K562 (cell line): ENCODE measurements at regions not wholly inside any gene's neighbourhood (a gene's known extent, or its start where the extent isn't known, plus 50 kb on each side); places are given as distances from the start of the nearest gene placed in this dataset.

Source experiments
- EGR1 ChIP-seq: fragments of 450-650 bp; conservative IDR thresholded peaks from 2 replicates; pipeline ENCODE4 v1.6.1; 2017; ENCODE audit warnings: mild to moderate bottlenecking
- EP300 ChIP-seq: IDR thresholded peaks from 2 replicates; pipeline ENCODE4 v1.6.1; 2012; ENCODE audit warnings: low read length, improper control_type of control experiment
- HNRNPUL1 ChIP-seq: fragments of 200-400 bp; formaldehyde crosslinking; IDR thresholded peaks from 2 replicates; pipeline ENCODE4 v1.6.1; 2017; ENCODE audit warnings: low read length
- MED1 ChIP-seq: sonication (generic); formaldehyde crosslinking; IDR thresholded peaks from 2 replicates; pipeline ENCODE4 v1.8.1; 2023; ENCODE audit warnings: missing genetic modification reagents, borderline replicate concordance
- MYNN ChIP-seq, 2 experiments: sonication (generic); formaldehyde crosslinking in 1 of 2; IDR thresholded peaks; 2 replicates each; pipeline versions ENCODE4 v1.5.0 to v1.6.1; 2016 to 2020; ENCODE audit warnings: antibody characterized with exemption in 1 of 2, missing genetic modification reagents in 1 of 2
- NFYB ChIP-seq: IDR thresholded peaks from 2 replicates; pipeline ENCODE4 v1.6.1; 2011; ENCODE audit warnings: mild to moderate bottlenecking, moderate library complexity; ENCODE audit not compliant: insufficient read length; ENCODE audit errors: extremely low read depth
- POU5F1 ChIP-seq: fragments of 150-350 bp; IDR thresholded peaks from 2 replicates; pipeline ENCODE4 v1.6.1; 2014; ENCODE audit warnings: borderline replicate concordance, low read length, low read depth, mild to moderate bottlenecking; ENCODE audit not compliant: partially characterized antibody
- RBM17 ChIP-seq: fragments of 200-400 bp; formaldehyde crosslinking; IDR thresholded peaks from 2 replicates; pipeline ENCODE4 v1.6.1; 2017; ENCODE audit warnings: low read depth, mild to moderate bottlenecking, low read length, borderline replicate concordance
- SIRT6 ChIP-seq: IDR thresholded peaks from one replicate; pipeline ENCODE4 v1.6.1; 2012; ENCODE audit warnings: low read depth, mild to moderate bottlenecking, control low read depth, inconsistent platforms, low read length, moderate library complexity
- SMAD3 ChIP-seq: fragments of 450-650 bp; formaldehyde crosslinking; conservative IDR thresholded peaks from 2 replicates; pipeline ENCODE4 v1.4.0; 2020; ENCODE audit warnings: mild to moderate bottlenecking
- SNIP1 ChIP-seq: fragments of 450-650 bp; IDR thresholded peaks from 2 replicates; pipeline ENCODE4 v1.7.1; 2017; ENCODE audit warnings: low read depth, mild to moderate bottlenecking
- TF ChIP-seq, protein P1 (sequence below), 2 experiments: fragments of 450-650 bp; formaldehyde crosslinking in 1 of 2; IDR thresholded peaks; 2 replicates each; pipeline versions ENCODE4 v1.4.0 to v1.6.1; 2014 to 2020; ENCODE audit warnings: mild to moderate bottlenecking in 2 of 2, borderline replicate concordance in 1 of 2, low read depth in 1 of 2
- TF ChIP-seq, protein P2 (sequence below), 3 experiments: IDR thresholded peaks in 2 of 3; conservative IDR thresholded peaks in 1 of 3; 2 replicates each; pipeline ENCODE4 v1.5.1; 2011 to 2012; ENCODE audit warnings: low read length in 3 of 3, mild to moderate bottlenecking in 3 of 3, control low read depth in 2 of 3, improper control_type of control experiment in 1 of 3, inconsistent platforms in 1 of 3, low read depth in 1 of 3, mixed read lengths in 1 of 3, moderate library complexity in 1 of 3; ENCODE audit not compliant: insufficient read depth in 2 of 3
- TF ChIP-seq, protein P3 (sequence below): fragments of 250-450 bp; sonication (Bioruptor Pico); IDR thresholded peaks from 2 replicates; pipeline ENCODE4 v1.4.0; 2020

DNA sequence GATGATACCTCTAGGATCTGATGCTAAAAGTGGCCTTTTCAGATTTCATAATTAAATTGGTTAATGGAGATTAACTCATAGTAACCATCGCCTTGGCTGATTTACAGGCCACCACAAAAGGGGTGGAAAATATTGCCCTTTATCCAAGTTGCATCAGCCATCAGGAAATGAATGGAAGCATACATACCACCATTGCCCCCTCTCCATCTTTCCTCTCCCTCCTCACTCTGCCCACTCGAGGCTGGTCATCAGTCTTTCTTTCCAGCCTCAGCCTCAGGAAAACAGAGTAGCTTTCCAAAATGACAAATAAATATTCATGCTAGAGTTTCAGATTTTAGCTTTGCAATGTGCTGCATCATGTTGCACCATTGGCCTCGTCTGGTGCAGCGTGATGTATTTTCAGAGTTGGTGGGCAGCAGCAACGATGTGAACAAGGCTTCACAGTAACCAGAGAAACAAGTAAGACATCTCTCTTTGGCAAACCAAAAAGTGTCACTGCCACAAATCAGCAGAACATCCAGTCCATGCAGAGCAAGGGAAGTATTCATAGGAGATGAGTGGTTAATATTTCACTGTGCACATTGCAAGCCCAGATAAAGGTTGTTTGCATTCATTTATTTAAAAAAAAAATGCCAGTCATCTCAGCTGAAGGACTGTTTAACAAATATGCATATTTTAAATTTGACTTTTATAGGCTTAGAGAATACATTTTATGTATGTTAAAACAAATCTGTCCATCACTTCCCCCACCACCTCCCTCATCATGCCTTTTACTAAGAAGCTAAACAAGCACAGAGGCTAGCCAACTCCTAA, 136.7 kb upstream of the FAT3 start:
- no peak for TF ChIP-seq EP300
- no peak for TF ChIP-seq EGR1
- no peak for TF ChIP-seq SNIP1
- TF ChIP-seq, protein P1, sequence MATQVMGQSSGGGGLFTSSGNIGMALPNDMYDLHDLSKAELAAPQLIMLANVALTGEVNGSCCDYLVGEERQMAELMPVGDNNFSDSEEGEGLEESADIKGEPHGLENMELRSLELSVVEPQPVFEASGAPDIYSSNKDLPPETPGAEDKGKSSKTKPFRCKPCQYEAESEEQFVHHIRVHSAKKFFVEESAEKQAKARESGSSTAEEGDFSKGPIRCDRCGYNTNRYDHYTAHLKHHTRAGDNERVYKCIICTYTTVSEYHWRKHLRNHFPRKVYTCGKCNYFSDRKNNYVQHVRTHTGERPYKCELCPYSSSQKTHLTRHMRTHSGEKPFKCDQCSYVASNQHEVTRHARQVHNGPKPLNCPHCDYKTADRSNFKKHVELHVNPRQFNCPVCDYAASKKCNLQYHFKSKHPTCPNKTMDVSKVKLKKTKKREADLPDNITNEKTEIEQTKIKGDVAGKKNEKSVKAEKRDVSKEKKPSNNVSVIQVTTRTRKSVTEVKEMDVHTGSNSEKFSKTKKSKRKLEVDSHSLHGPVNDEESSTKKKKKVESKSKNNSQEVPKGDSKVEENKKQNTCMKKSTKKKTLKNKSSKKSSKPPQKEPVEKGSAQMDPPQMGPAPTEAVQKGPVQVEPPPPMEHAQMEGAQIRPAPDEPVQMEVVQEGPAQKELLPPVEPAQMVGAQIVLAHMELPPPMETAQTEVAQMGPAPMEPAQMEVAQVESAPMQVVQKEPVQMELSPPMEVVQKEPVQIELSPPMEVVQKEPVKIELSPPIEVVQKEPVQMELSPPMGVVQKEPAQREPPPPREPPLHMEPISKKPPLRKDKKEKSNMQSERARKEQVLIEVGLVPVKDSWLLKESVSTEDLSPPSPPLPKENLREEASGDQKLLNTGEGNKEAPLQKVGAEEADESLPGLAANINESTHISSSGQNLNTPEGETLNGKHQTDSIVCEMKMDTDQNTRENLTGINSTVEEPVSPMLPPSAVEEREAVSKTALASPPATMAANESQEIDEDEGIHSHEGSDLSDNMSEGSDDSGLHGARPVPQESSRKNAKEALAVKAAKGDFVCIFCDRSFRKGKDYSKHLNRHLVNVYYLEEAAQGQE (IDR thresholded peaks at IDR 0.05; ENCODE audit: borderline replicate concordance), result no peak
- TF ChIP-seq, protein P1 (CRISPR knock-in tag; IDR thresholded peaks at IDR 0.05; ENCODE audit: low read depth), result no peak
- TF ChIP-seq, protein P2, sequence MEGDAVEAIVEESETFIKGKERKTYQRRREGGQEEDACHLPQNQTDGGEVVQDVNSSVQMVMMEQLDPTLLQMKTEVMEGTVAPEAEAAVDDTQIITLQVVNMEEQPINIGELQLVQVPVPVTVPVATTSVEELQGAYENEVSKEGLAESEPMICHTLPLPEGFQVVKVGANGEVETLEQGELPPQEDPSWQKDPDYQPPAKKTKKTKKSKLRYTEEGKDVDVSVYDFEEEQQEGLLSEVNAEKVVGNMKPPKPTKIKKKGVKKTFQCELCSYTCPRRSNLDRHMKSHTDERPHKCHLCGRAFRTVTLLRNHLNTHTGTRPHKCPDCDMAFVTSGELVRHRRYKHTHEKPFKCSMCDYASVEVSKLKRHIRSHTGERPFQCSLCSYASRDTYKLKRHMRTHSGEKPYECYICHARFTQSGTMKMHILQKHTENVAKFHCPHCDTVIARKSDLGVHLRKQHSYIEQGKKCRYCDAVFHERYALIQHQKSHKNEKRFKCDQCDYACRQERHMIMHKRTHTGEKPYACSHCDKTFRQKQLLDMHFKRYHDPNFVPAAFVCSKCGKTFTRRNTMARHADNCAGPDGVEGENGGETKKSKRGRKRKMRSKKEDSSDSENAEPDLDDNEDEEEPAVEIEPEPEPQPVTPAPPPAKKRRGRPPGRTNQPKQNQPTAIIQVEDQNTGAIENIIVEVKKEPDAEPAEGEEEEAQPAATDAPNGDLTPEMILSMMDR (IDR thresholded peaks at IDR 0.05 in 2 of 3, conservative IDR thresholded peaks at IDR 0.05 in 1 of 3; ENCODE audit: insufficient read depth in 2 of 3, low read depth in 1 of 3, low read length in 3 of 3), result no peak
- no peak for TF ChIP-seq RBM17
- TF ChIP-seq NFYB, result no peak
- no peak for TF ChIP-seq MYNN (IDR thresholded peaks at IDR 0.05)
- no peak for TF ChIP-seq MYNN (CRISPR knock-in tag; IDR thresholded peaks at IDR 0.05)
- TF ChIP-seq POU5F1, result no peak
- no peak for TF ChIP-seq SIRT6
- TF ChIP-seq SMAD3 (CRISPR knock-in tag), result no peak
- TF ChIP-seq, protein P3, sequence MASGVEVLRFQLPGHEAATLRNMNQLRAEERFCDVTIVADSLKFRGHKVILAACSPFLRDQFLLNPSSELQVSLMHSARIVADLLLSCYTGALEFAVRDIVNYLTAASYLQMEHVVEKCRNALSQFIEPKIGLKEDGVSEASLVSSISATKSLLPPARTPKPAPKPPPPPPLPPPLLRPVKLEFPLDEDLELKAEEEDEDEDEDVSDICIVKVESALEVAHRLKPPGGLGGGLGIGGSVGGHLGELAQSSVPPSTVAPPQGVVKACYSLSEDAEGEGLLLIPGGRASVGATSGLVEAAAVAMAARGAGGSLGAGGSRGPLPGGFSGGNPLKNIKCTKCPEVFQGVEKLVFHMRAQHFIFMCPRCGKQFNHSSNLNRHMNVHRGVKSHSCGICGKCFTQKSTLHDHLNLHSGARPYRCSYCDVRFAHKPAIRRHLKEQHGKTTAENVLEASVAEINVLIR (CRISPR knock-in tag), result no peak
- no peak for TF ChIP-seq HNRNPUL1
- no peak for TF ChIP-seq MED1
